ENCODE measurements at regions not wholly inside any gene's neighbourhood (a gene's known extent, or its start where the extent isn't known, plus 50 kb on each side); places are given as distances from the start of the nearest gene placed in this dataset.

GRCh38 chr2:128556089-128556488 is 237.4 kb upstream of the HS6ST1 start:
- H3K4me3 ChIP-seq (ENCODE audit: low read length): no peak overlapping the region
- DNase-seq (ENCODE audit: low read depth): no peak
- TF ChIP-seq CTCF (conservative IDR thresholded peaks at IDR 0.05; ENCODE audit: low read depth, low read length): no peak

GRCh38 chr2:128556633-128557032 is 238.0 kb upstream of the HS6ST1 start:
- TF ChIP-seq CTCF (conservative IDR thresholded peaks at IDR 0.05; ENCODE audit: low read depth, low read length): no peak

GRCh38 chr2:128557069-128557468 is 238.4 kb upstream of the HS6ST1 start:
- no peak for DNase-seq (ENCODE audit: low read depth)
- H3K4me3 ChIP-seq (ENCODE audit: low read length): no peak overlapping the region
- no peak for TF ChIP-seq CTCF (conservative IDR thresholded peaks at IDR 0.05; ENCODE audit: low read depth, low read length)

More at GRCh38 chr2:128556633-128557032, 238.0 kb upstream of the HS6ST1 start:
- no peak for DNase-seq (ENCODE audit: low read depth)
- no peak overlapping the region for H3K4me3 ChIP-seq (ENCODE audit: low read length)

- no peak for DNase-seq (ENCODE audit: low read depth)
- no peak for TF ChIP-seq CTCF (conservative IDR thresholded peaks at IDR 0.05; ENCODE audit: low read depth, low read length)
- H3K4me3 ChIP-seq (ENCODE audit: low read length): no peak overlapping the region
These were observed 239.2 kb upstream of the HS6ST1 start for GRCh38 chr2:128557831-128558241.

- H3K4me3 ChIP-seq (ENCODE audit: low read length): no peak overlapping the region
- DNase-seq (ENCODE audit: low read depth): no peak
- no peak for TF ChIP-seq CTCF (conservative IDR thresholded peaks at IDR 0.05; ENCODE audit: low read depth, low read length)
These were observed 239.8 kb upstream of the HS6ST1 start for GRCh38 chr2:128558441-128558840.

GRCh38 chr2:128558895-128559532 is 240.3 kb upstream of the HS6ST1 start:
- TF ChIP-seq CTCF (conservative IDR thresholded peaks at IDR 0.05; ENCODE audit: low read depth, low read length): no peak
- DNase-seq (ENCODE audit: low read depth): no peak
- H3K4me3 ChIP-seq (ENCODE audit: low read length): no peak overlapping the region

Data from retinal pigment epithelial cell (primary cell).